GM12878 (cell line): ENCODE measurements at regions not wholly inside any gene's neighbourhood (a gene's known extent, or its start where the extent isn't known, plus 50 kb on each side); places are given as distances from the start of the nearest gene placed in this dataset.
A peak's percentile ranks its signal among the peaks of the same experiment; 100 is the strongest.

Source experiments
- ATAC-seq: fragments of 200-7000 bp; cut with Tn5 transposase; 3 replicates; pipeline ENCODE4 v1.9.1; 2020; ENCODE audit warnings: mild to moderate bottlenecking, moderate library complexity
- BruUV-seq: library from RNA; stranded (reverse); fragments of 400-500 nt; replicated peaks from 2 replicates; lab custom pipeline; 2021; lab: Mats Ljungman, UMichigan
- CTCF ChIA-PET: fragments of 300-600 bp; sonication (Branson Sonifier 250); formaldehyde crosslinking; extraction: SDS; loops from one replicate; lab custom pipeline; 2021; ENCODE audit warnings: inconsistent platforms; lab: Yijun Ruan, JAX
- POLR2A ChIA-PET: fragments of 350-600 bp; formaldehyde crosslinking; extraction: SDS; loops from one replicate; lab custom pipeline; 2021; ENCODE audit warnings: inconsistent platforms; lab: Charles Lee
- RAD21 ChIA-PET: fragments of 300-600 bp; sonication (Branson Sonifier 250); formaldehyde crosslinking; loops from one replicate; lab custom pipeline; 2023; ENCODE audit warnings: antibody characterized with exemption; ENCODE audit not compliant: unreplicated experiment; lab: Charles Lee
- SMC1A ChIA-PET: fragments of 300-600 bp; sonication (Branson Sonifier 250); formaldehyde crosslinking; loops from one replicate; lab custom pipeline; 2023; ENCODE audit not compliant: unreplicated experiment, uncharacterized antibody; lab: Charles Lee
- DNase-seq: peaks from one replicate; pipeline ENCODE4 v3.0.0-alpha.2; 2011; ENCODE audit warnings: low read depth, low spot score
- FAIRE-seq: peaks from 3 replicates; lab custom pipeline; 2011; peaks lifted over from hg19 to GRCh38; lab: Jason Lieb, UNC
- H2AFZ ChIP-seq: 2 replicates; pipeline ENCODE4 v1.6.0; 2011; ENCODE audit warnings: low read depth, low read length, control low read depth; ENCODE audit not compliant: control insufficient read depth
- H3K27ac ChIP-seq: 2 replicates; pipeline ENCODE4 v1.5.1; 2011; ENCODE audit warnings: control low read depth; ENCODE audit not compliant: control insufficient read depth, insufficient read depth
- H3K27me3 ChIP-seq, 2 experiments: replicated peaks in 1 of 2; 2 replicates each; pipeline versions ENCODE4 v1.6.0 to v1.6.1; 2011; ENCODE audit warnings: low read length in 1 of 2; ENCODE audit not compliant: control insufficient read depth in 2 of 2, insufficient read depth in 2 of 2
- H3K36me3 ChIP-seq, 2 experiments: 2 replicates each; pipeline ENCODE4 v1.5.1; 2011; ENCODE audit warnings: low read length in 1 of 2; ENCODE audit not compliant: control insufficient read depth in 2 of 2, insufficient read depth in 2 of 2
- H3K4me1 ChIP-seq: 2 replicates; pipeline ENCODE4 v1.6.1; 2011; ENCODE audit warnings: mild to moderate bottlenecking, low read length, moderate library complexity, mixed read lengths; ENCODE audit not compliant: control insufficient read depth, insufficient read depth
- H3K4me2 ChIP-seq: 2 replicates; pipeline ENCODE4 v1.6.0; 2011; ENCODE audit warnings: control low read depth; ENCODE audit not compliant: control insufficient read depth, insufficient read depth
- H3K4me3 ChIP-seq: fragments of 200-600 bp; sonication (generic); 2 replicates; pipeline ENCODE4 v1.5.1; 2016
- H3K79me2 ChIP-seq: 2 replicates; pipeline ENCODE4 v1.6.0; 2011; ENCODE audit warnings: low read length; ENCODE audit not compliant: control insufficient read depth, insufficient read depth
- H3K9ac ChIP-seq: 2 replicates; pipeline ENCODE4 v1.8.0; 2011; ENCODE audit warnings: low read length, control low read depth, mixed read lengths; ENCODE audit not compliant: control insufficient read depth, insufficient read depth
- H3K9me3 ChIP-seq: replicated peaks from 3 replicates; pipeline ENCODE4 v1.5.1; 2011; ENCODE audit warnings: mild to moderate bottlenecking, low read length; ENCODE audit not compliant: control insufficient read depth, insufficient read depth
- H4K20me1 ChIP-seq: 2 replicates; pipeline ENCODE4 v1.6.0; 2011; ENCODE audit not compliant: control insufficient read depth, insufficient read depth
- ATF7 ChIP-seq: fragments of 450-650 bp; IDR thresholded peaks from 2 replicates; pipeline ENCODE4 v1.6.1; 2016; ENCODE audit warnings: low read depth, mild to moderate bottlenecking
- BMI1 ChIP-seq: fragments of 450-650 bp; IDR thresholded peaks from 2 replicates; pipeline ENCODE4 v1.6.1; 2016; ENCODE audit warnings: mild to moderate bottlenecking, moderate library complexity, borderline replicate concordance
- CHD1 ChIP-seq: IDR thresholded peaks from 2 replicates; pipeline ENCODE4 v1.6.1; 2012; ENCODE audit warnings: low read depth, low read length, improper control_type of control experiment
- CHD4 ChIP-seq: fragments of 200-600 bp; sonication (generic); IDR thresholded peaks from 2 replicates; pipeline ENCODE4 v1.6.1; 2016; ENCODE audit warnings: mild to moderate bottlenecking
- CTCF ChIP-seq, 3 experiments: IDR thresholded peaks in 2 of 3; conservative IDR thresholded peaks in 1 of 3; 2 replicates each; pipeline ENCODE4 v1.5.1; 2011; ENCODE audit warnings: low read depth in 3 of 3, low read length in 3 of 3, mild to moderate bottlenecking in 3 of 3, control low read depth in 2 of 3, moderate library complexity in 2 of 3, inconsistent platforms in 1 of 3, mixed read lengths in 1 of 3; ENCODE audit not compliant: control insufficient read depth in 2 of 3, insufficient read depth in 1 of 3; ENCODE audit errors: extremely low read depth in 1 of 3
- HDGF ChIP-seq: fragments of 450-650 bp; IDR thresholded peaks from 2 replicates; pipeline ENCODE4 v1.6.1; 2016; ENCODE audit warnings: antibody characterized with exemption
- KLF5 ChIP-seq: fragments of 450-650 bp; IDR thresholded peaks from 2 replicates; pipeline ENCODE4 v1.6.1; 2014; ENCODE audit warnings: mild to moderate bottlenecking; ENCODE audit not compliant: partially characterized antibody
- MXI1 ChIP-seq: fragments of 150-350 bp; IDR thresholded peaks from 2 replicates; pipeline ENCODE4 v1.6.1; 2011; ENCODE audit warnings: low read depth, mild to moderate bottlenecking, inconsistent platforms, low read length, improper control_type of control experiment
- NR2F1 ChIP-seq: fragments of 450-650 bp; conservative IDR thresholded peaks from 2 replicates; pipeline ENCODE4 v1.6.1; 2017; ENCODE audit warnings: mild to moderate bottlenecking
- RAD21 ChIP-seq: IDR thresholded peaks from 2 replicates; pipeline ENCODE4 v1.6.1; 2011; ENCODE audit warnings: mild to moderate bottlenecking, low read depth, low read length, moderate library complexity; ENCODE audit not compliant: insufficient read depth
- RUNX3 ChIP-seq: IDR thresholded peaks from 2 replicates; pipeline ENCODE4 v1.6.1; 2012; ENCODE audit warnings: low read length, inconsistent platforms
- SIN3A ChIP-seq: IDR thresholded peaks from 2 replicates; pipeline ENCODE4 v1.6.1; 2012; ENCODE audit warnings: low read depth, low read length, improper control_type of control experiment
- SMC3 ChIP-seq: IDR thresholded peaks from 2 replicates; pipeline ENCODE4 v1.6.1; 2011; ENCODE audit warnings: low read length, improper control_type of control experiment, borderline replicate concordance
- SPI1 ChIP-seq: IDR thresholded peaks from 2 replicates; pipeline ENCODE4 v1.6.1; 2011; ENCODE audit warnings: low read depth, mild to moderate bottlenecking, low read length, moderate library complexity, borderline replicate concordance; ENCODE audit not compliant: insufficient read depth
- SREBF2 ChIP-seq: IDR thresholded peaks from 2 replicates; pipeline ENCODE4 v1.6.1; 2012; ENCODE audit warnings: mild to moderate bottlenecking, low read length
- ZSCAN29 ChIP-seq: fragments of 450-650 bp; IDR thresholded peaks from 2 replicates; pipeline ENCODE4 v1.6.1; 2017; ENCODE audit warnings: mild to moderate bottlenecking, moderate library complexity
- WGBS: methylation state at CpG from one replicate; pipeline ENCODE4 v1.1.6; 2016; ENCODE audit warnings: low lambda C conversion rate; ENCODE audit not compliant: insufficient replicate concordance, insufficient coverage; ENCODE audit errors: missing lambda C conversion rate; 5-methylcytosine and 5-hydroxymethylcytosine counted together
- in situ Hi-C: fragments of 300-500 bp; cut with MboI; formaldehyde crosslinking; loops from 9 replicates; pipeline ENCODE4 v1.14.3; 2018; ENCODE audit warnings: mixed read lengths
- intact Hi-C: fragments of 100-400 bp; cut with micrococcal nuclease; formaldehyde crosslinking; loops from one replicate; pipeline ENCODE4 v1.14.2; 2022; ENCODE audit not compliant: unreplicated experiment
- TF ChIP-seq, protein P1 (sequence below): IDR thresholded peaks from 2 replicates; pipeline ENCODE4 v1.6.1; 2011; ENCODE audit warnings: mild to moderate bottlenecking, low read depth, low read length, moderate library complexity; ENCODE audit not compliant: insufficient replicate concordance
- TF ChIP-seq, protein P2 (sequence below): IDR thresholded peaks from 2 replicates; pipeline ENCODE4 v1.6.1; 2011; ENCODE audit warnings: borderline replicate concordance, low read depth, mild to moderate bottlenecking, moderate library complexity, mixed read lengths, low read length; ENCODE audit not compliant: insufficient read depth; ENCODE audit errors: extremely low read length

DNA sequence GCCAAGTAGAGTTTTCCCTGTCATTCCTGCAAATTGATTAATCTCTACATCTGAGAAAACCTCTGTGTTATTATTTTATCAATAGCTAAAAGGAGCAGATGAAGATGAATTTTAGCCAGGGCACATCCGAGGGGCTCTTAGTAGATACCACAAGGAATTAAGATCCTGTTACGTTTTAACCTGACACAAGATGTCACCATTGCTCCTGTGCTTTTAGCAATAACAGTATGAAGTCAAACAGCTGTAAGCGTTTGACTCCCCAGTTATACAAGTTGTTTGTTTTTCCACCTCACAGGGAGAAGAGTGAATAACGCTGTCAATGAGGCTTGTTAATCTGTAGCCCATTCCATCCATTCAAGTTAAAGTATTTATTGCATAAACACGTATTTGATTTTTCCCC lies 76.0 kb upstream of the AP1S2 start:
- no peaks in the 10 kb centered on the region for H3K27me3 ChIP-seq
- H3K9ac ChIP-seq: no peak overlapping the region
- in situ Hi-C loops: no loop called here
- intact Hi-C loops: loop anchor here (1.0 to 10.0 kb wide), 4 partner anchors 208 to 515 kb away; no protein-coding TSS in a partner anchor
- no peaks in the 10 kb centered on the region for H3K36me3 ChIP-seq
- no peak overlapping the region for H3K27ac ChIP-seq
- TF ChIP-seq SIN3A: no peak
- TF ChIP-seq RUNX3: no peak
- no peak for TF ChIP-seq ZSCAN29
- no peak for TF ChIP-seq MXI1
- TF ChIP-seq ATF7: no peak
- no peak for TF ChIP-seq CHD1
- no peak for TF ChIP-seq CHD4
- TF ChIP-seq SREBF2: no peak
- TF ChIP-seq, protein P1, sequence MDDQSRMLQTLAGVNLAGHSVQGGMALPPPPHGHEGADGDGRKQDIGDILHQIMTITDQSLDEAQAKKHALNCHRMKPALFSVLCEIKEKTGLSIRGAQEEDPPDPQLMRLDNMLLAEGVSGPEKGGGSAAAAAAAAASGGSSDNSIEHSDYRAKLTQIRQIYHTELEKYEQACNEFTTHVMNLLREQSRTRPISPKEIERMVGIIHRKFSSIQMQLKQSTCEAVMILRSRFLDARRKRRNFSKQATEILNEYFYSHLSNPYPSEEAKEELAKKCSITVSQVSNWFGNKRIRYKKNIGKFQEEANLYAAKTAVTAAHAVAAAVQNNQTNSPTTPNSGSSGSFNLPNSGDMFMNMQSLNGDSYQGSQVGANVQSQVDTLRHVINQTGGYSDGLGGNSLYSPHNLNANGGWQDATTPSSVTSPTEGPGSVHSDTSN: no peak
- TF ChIP-seq, protein P2, sequence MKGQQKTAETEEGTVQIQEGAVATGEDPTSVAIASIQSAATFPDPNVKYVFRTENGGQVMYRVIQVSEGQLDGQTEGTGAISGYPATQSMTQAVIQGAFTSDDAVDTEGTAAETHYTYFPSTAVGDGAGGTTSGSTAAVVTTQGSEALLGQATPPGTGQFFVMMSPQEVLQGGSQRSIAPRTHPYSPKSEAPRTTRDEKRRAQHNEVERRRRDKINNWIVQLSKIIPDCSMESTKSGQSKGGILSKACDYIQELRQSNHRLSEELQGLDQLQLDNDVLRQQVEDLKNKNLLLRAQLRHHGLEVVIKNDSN: no peak
- TF ChIP-seq CTCF (IDR thresholded peaks at IDR 0.05 in 2 of 3, conservative IDR thresholded peaks at IDR 0.05 in 1 of 3; ENCODE audit: control insufficient read depth in 2 of 3, extremely low read depth in 1 of 3, insufficient read depth in 1 of 3, low read depth in 3 of 3, low read length in 3 of 3): peak; percentile 22 to 29 (median 27); a peak in 3 of 6 replicates
- TF ChIP-seq SMC3: peak; percentile 40; the same call in 1 of the 2 replicates
- TF ChIP-seq RAD21: peak; percentile 73
- TF ChIP-seq NR2F1: no peak
- no peak for TF ChIP-seq BMI1
- no peak for TF ChIP-seq SPI1
- TF ChIP-seq HDGF: no peak
- no peak for TF ChIP-seq KLF5
- no TSS peak for BruUV-seq
- ChIA-PET RAD21 (interaction anchor here (0.9 to 3.9 kb wide), 8 partner anchors 34 to 281 kb away, joined by 3 to 17 read pairs (median 6); partner anchors contain the start of gene GRPR), SMC1A (interaction anchor here (0.7 to 4.8 kb wide), 16 partner anchors 16 to 514 kb away, joined by 3 to 36 read pairs (median 4); partner anchors contain the start of gene GRPR), POLR2A (no interaction called here), CTCF (interaction anchor here (0.6 to 5.7 kb wide), 19 partner anchors 9 to 515 kb away, joined by 3 to 26 read pairs (median 4); partner anchors contain the start of gene GRPR)
- no peaks in the 10 kb centered on the region for H3K9me3 ChIP-seq
- FAIRE-seq: peak; percentile 75
- WGBS: 12% methylated on average over 5 of the region's 5 CpGs
- H3K4me3 ChIP-seq: no peak overlapping the region
- peak; percentile 71 for ATAC-seq
- H4K20me1 ChIP-seq: no peaks in the 10 kb centered on the region
- no peak overlapping the region for H3K4me2 ChIP-seq
- H3K4me1 ChIP-seq: no peaks in the 10 kb centered on the region
- H2AFZ ChIP-seq: no peak overlapping the region
- no peaks in the 10 kb centered on the region for H3K79me2 ChIP-seq
- peak; percentile 13 for DNase-seq
